GM23338 (cell line): ENCODE measurements at regions not wholly inside any gene's neighbourhood (a gene's known extent, or its start where the extent isn't known, plus 50 kb on each side); places are given as distances from the start of the nearest gene placed in this dataset.

Source experiments
- ATAC-seq: fragments of 200-7000 bp; cut with Tn5 transposase; 3 replicates; pipeline ENCODE4 v1.9.1; 2020
- DNase-seq: peaks from one replicate; pipeline ENCODE4 v3.0.0-alpha.2; 2015; ENCODE audit warnings: low spot score
- H2AFZ ChIP-seq: fragments of 200-600 bp; sonication (generic); 2 replicates; pipeline ENCODE4 v1.8.0; 2016; ENCODE audit warnings: antibody characterized with exemption, mild to moderate bottlenecking, moderate library complexity
- H3F3A ChIP-seq: fragments of 200-600 bp; sonication (generic); replicated peaks from 2 replicates; pipeline ENCODE4 v1.8.0; 2017; ENCODE audit warnings: antibody characterized with exemption, mixed run types, low read depth
- H3K27ac ChIP-seq: fragments of 200-600 bp; sonication (generic); 2 replicates; pipeline ENCODE4 v1.6.1; 2016; ENCODE audit warnings: low read depth
- H3K27me3 ChIP-seq: fragments of 200-600 bp; sonication (generic); 2 replicates; pipeline ENCODE4 v1.8.0; 2016; ENCODE audit warnings: mild to moderate bottlenecking, mixed run types, moderate library complexity; ENCODE audit not compliant: insufficient read depth
- H3K36me3 ChIP-seq: fragments of 200-600 bp; sonication (generic); 2 replicates; pipeline ENCODE4 v1.8.0; 2016; ENCODE audit warnings: mild to moderate bottlenecking; ENCODE audit not compliant: insufficient read depth
- H3K4me1 ChIP-seq: fragments of 200-600 bp; sonication (generic); 2 replicates; pipeline ENCODE4 v1.8.0; 2016; ENCODE audit warnings: mild to moderate bottlenecking, moderate library complexity; ENCODE audit not compliant: insufficient read depth
- H3K4me2 ChIP-seq: fragments of 200-600 bp; sonication (generic); 2 replicates; pipeline ENCODE4 v1.7.1; 2017; ENCODE audit warnings: mixed run types
- H3K4me3 ChIP-seq: fragments of 200-600 bp; sonication (generic); 2 replicates; pipeline ENCODE4 v1.6.1; 2016; ENCODE audit warnings: mixed run types
- H3K79me2 ChIP-seq: fragments of 200-600 bp; sonication (generic); replicated peaks from 2 replicates; pipeline ENCODE4 v1.8.0; 2017; ENCODE audit warnings: mild to moderate bottlenecking; ENCODE audit not compliant: insufficient read depth
- H3K9me2 ChIP-seq: fragments of 200-600 bp; sonication (generic); 2 replicates; pipeline ENCODE4 v1.8.0; 2017; ENCODE audit not compliant: insufficient read depth
- H4K20me1 ChIP-seq: fragments of 200-600 bp; sonication (generic); replicated peaks from 2 replicates; pipeline ENCODE4 v1.8.0; 2017; ENCODE audit warnings: mild to moderate bottlenecking; ENCODE audit not compliant: insufficient read depth
- H3K27ac Mint-ChIP-seq: 2 replicates; pipeline ENCODE4 v1.8.0; 2020; ENCODE audit warnings: inconsistent platforms, mild to moderate bottlenecking, moderate library complexity, mixed read lengths
- H3K27me3 Mint-ChIP-seq: 3 replicates; pipeline ENCODE4 v1.8.0; 2022; ENCODE audit warnings: low read depth, mild to moderate bottlenecking, moderate library complexity, mixed read lengths, inconsistent platforms; ENCODE audit not compliant: insufficient read depth, poor library complexity
- H3K36me3 Mint-ChIP-seq: 3 replicates; pipeline ENCODE4 v1.8.0; 2021; ENCODE audit warnings: low read depth, mild to moderate bottlenecking, inconsistent platforms, moderate library complexity, mixed read lengths
- H3K4me1 Mint-ChIP-seq: 3 replicates; pipeline ENCODE4 v1.8.0; 2020; ENCODE audit warnings: mild to moderate bottlenecking, inconsistent platforms, mixed read lengths
- H3K4me3 Mint-ChIP-seq: 3 replicates; pipeline ENCODE4 v1.8.0; 2021; ENCODE audit warnings: moderate library complexity, mild to moderate bottlenecking, inconsistent platforms, mixed read lengths
- H3K9me3 Mint-ChIP-seq: 3 replicates; pipeline ENCODE4 v1.8.0; 2020; ENCODE audit warnings: moderate library complexity, mild to moderate bottlenecking, inconsistent platforms, mixed read lengths
- CREB1 ChIP-seq: fragments of 250-450 bp; sonication (Bioruptor Pico); IDR thresholded peaks from 2 replicates; pipeline ENCODE4 v1.5.0; 2020; ENCODE audit warnings: low read depth, mild to moderate bottlenecking, moderate library complexity
- CTCF ChIP-seq, 2 experiments: fragments of 200-600 bp in 1 of 2; sonication (generic) in 1 of 2; conservative IDR thresholded peaks; 2 replicates each; pipeline versions ENCODE4 v1.5.1 to v1.6.1; 2016 to 2017; ENCODE audit warnings: antibody characterized with exemption in 2 of 2, low read depth in 2 of 2, mild to moderate bottlenecking in 2 of 2, moderate library complexity in 1 of 2
- ETS1 ChIP-seq: IDR thresholded peaks from 2 replicates; pipeline ENCODE4 v1.6.1; 2016; ENCODE audit warnings: antibody characterized with exemption
- EZH2 ChIP-seq: fragments of 200-600 bp; sonication (generic); IDR thresholded peaks from one replicate; pipeline ENCODE4 v1.8.0; 2017; ENCODE audit warnings: antibody characterized with exemption, mild to moderate bottlenecking, low read depth; ENCODE audit not compliant: unreplicated experiment
- EZH2phosphoT487 ChIP-seq: fragments of 200-600 bp; sonication (generic); IDR thresholded peaks from one replicate; pipeline ENCODE4 v1.8.1; 2018; ENCODE audit warnings: antibody characterized with exemption; ENCODE audit not compliant: unreplicated experiment
- JUNB ChIP-seq: IDR thresholded peaks from one replicate; pipeline ENCODE4 v1.6.1; 2016; ENCODE audit warnings: antibody characterized with exemption; ENCODE audit not compliant: unreplicated experiment
- NANOG ChIP-seq: IDR thresholded peaks from 2 replicates; pipeline ENCODE4 v1.6.1; 2016; ENCODE audit warnings: antibody characterized with exemption, borderline replicate concordance
- POLR2AphosphoS5 ChIP-seq: IDR thresholded peaks from 2 replicates; pipeline ENCODE4 v1.6.1; 2016; ENCODE audit warnings: antibody characterized with exemption, low read depth
- REST ChIP-seq: IDR thresholded peaks from one replicate; pipeline ENCODE4 v1.6.1; 2018; ENCODE audit warnings: antibody characterized with exemption; ENCODE audit not compliant: unreplicated experiment
- STAT1 ChIP-seq: IDR thresholded peaks from one replicate; pipeline ENCODE4 v1.6.1; 2016; ENCODE audit warnings: antibody characterized with exemption; ENCODE audit not compliant: unreplicated experiment
- ZNF114 ChIP-seq: fragments of 250-450 bp; sonication (Bioruptor Pico); IDR thresholded peaks from 2 replicates; pipeline ENCODE4 v1.5.0; 2020; ENCODE audit warnings: mild to moderate bottlenecking, moderate library complexity
- ZNF331 ChIP-seq: fragments of 250-450 bp; sonication (Bioruptor Pico); IDR thresholded peaks from 2 replicates; pipeline ENCODE4 v1.5.0; 2020; ENCODE audit warnings: low read depth, mild to moderate bottlenecking, moderate library complexity
- ZNF462 ChIP-seq: fragments of 250-450 bp; sonication (Bioruptor Pico); IDR thresholded peaks from 2 replicates; pipeline ENCODE4 v1.5.0; 2020; ENCODE audit warnings: mild to moderate bottlenecking, moderate library complexity

- Histone ChIP-seq H3K27ac (no peak overlapping the region), H4K20me1 (no peaks in the 10 kb centered on the region), H3K36me3 (no peaks in the 10 kb centered on the region), H3K4me1 (peaks cover 82% of the 10 kb centered on the region), H2AFZ (no peak overlapping the region), H3F3A (0 out of 2 replicates have a peak, but pooled peaks cover 8% of the 10 kb centered on the region), H3K4me2 (peak overlapping the region; percentile 75), H3K9me2 (no peaks in the 10 kb centered on the region), H3K4me3 (peak overlapping the region; percentile 48), H3K79me2 (no peaks in the 10 kb centered on the region), H3K27me3 (no peaks in the 10 kb centered on the region)
- ATAC-seq (no peak), DNase-seq (no peak)
- H3K27me3 Mint-ChIP-seq: peaks cover 17% of the 10 kb centered on the region
- no peaks in the 10 kb centered on the region for H3K36me3 Mint-ChIP-seq
- peaks cover 77% of the 10 kb centered on the region for H3K4me1 Mint-ChIP-seq
- no peaks in the 10 kb centered on the region for H3K9me3 Mint-ChIP-seq
- TF ChIP-seq ZNF331 (CRISPR knock-in tag) (no peak), STAT1 (no peak), ETS1 (no peak), POLR2AphosphoS5 (no peak), CTCF (conservative IDR thresholded peaks at IDR 0.05; ENCODE audit: low read depth in 2 of 2) (no peak), REST (no peak), ZNF114 (CRISPR knock-in tag) (no peak), EZH2 (no peak), ZNF462 (CRISPR knock-in tag) (no peak), NANOG (no peak), EZH2phosphoT487 (no peak), CREB1 (CRISPR knock-in tag) (no peak), JUNB (no peak)
- 0 out of 3 replicates have a peak overlapping the region, but pooled peaks have one; percentile 6 for H3K4me3 Mint-ChIP-seq
- H3K27ac Mint-ChIP-seq: no peak overlapping the region
Measured at GRCh38 chr10:128538671-128539070, 412.4 kb upstream of the MKI67 start.
